IMR-90 (cell line): ENCODE measurements at regions not wholly inside any gene's neighbourhood (a gene's known extent, or its start where the extent isn't known, plus 50 kb on each side); places are given as distances from the start of the nearest gene placed in this dataset.

Experiments used
- CHD1 ChIP-seq: IDR thresholded peaks from 2 replicates; pipeline ENCODE4 v1.6.1; 2012; ENCODE audit warnings: low read depth, low read length, improper control_type of control experiment
- CTCF ChIP-seq: conservative IDR thresholded peaks from 2 replicates; pipeline ENCODE4 v1.5.1; 2012; ENCODE audit warnings: mild to moderate bottlenecking, low read depth, low read length, improper control_type of control experiment
- ELK1 ChIP-seq: fragments of 150-350 bp; IDR thresholded peaks from 2 replicates; pipeline ENCODE4 v1.6.1; 2016; ENCODE audit warnings: low read depth, mild to moderate bottlenecking, low read length, moderate library complexity, borderline replicate concordance
- FOS ChIP-seq: fragments of 150-350 bp; IDR thresholded peaks from 2 replicates; pipeline ENCODE4 v1.6.1; 2016; ENCODE audit warnings: low read depth, low read length
- MAFK ChIP-seq: IDR thresholded peaks from 2 replicates; pipeline ENCODE4 v1.6.1; 2012; ENCODE audit warnings: low read depth, low read length, improper control_type of control experiment
- MXI1 ChIP-seq: IDR thresholded peaks from 2 replicates; pipeline ENCODE4 v1.6.1; 2012; ENCODE audit warnings: low read depth, mild to moderate bottlenecking, low read length, moderate library complexity, borderline replicate concordance
- NFE2L2 ChIP-seq: fragments of 150-350 bp; IDR thresholded peaks from 2 replicates; pipeline ENCODE4 v1.6.1; 2016; ENCODE audit warnings: low read depth, mild to moderate bottlenecking, low read length
- POLR2A ChIP-seq: IDR thresholded peaks from 2 replicates; pipeline ENCODE4 v1.6.1; 2012; ENCODE audit warnings: mild to moderate bottlenecking, low read depth, low read length
- RAD21 ChIP-seq: IDR thresholded peaks from 2 replicates; pipeline ENCODE4 v1.6.1; 2012; ENCODE audit warnings: low read length, improper control_type of control experiment
- RFX5 ChIP-seq: IDR thresholded peaks from 2 replicates; pipeline ENCODE4 v1.8.0; 2012; ENCODE audit warnings: low read depth, mild to moderate bottlenecking, low read length, moderate library complexity
- USF2 ChIP-seq: fragments of 150-350 bp; IDR thresholded peaks from 2 replicates; pipeline ENCODE4 v1.6.1; 2017; ENCODE audit warnings: mild to moderate bottlenecking, antibody characterized with exemption, low read length, low read depth

GRCh38 chr10:55158633-55159032 lies 357.6 kb upstream of the PCDH15 start:
- TF ChIP-seq CTCF (no peak), CHD1 (no peak), RAD21 (no peak), USF2 (no peak), POLR2A (no peak), MXI1 (no peak), RFX5 (no peak), MAFK (no peak), FOS (no peak), ELK1 (no peak), NFE2L2 (no peak)
